ENCODE measurements at regions not wholly inside any gene's neighbourhood (a gene's known extent, or its start where the extent isn't known, plus 50 kb on each side); places are given as distances from the start of the nearest gene placed in this dataset.

DNA sequence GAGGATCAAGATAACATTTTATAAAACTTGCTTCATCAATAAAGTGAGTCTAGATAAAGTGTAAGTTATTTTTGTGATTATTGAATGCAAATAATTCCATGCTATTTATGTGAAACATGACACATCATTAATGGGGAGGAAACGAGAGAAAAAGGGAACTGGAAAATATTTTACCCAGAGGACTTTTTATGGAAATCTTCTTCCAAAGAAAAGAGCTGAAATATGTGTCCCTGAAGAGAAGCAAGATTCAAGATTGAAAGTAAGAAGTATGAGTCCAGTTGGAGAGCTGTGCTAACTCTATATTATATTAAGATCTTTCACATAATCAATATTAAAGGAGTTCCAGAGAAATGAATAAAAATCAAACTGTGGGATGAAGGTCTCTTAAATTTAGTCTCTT lies 1361.8 kb downstream of the GATA3 start:
- TF ChIP-seq YY1 (IDR thresholded peaks at IDR 0.05; ENCODE audit: insufficient read depth, insufficient read length) (no peak), SUZ12 (IDR thresholded peaks at IDR 0.05; ENCODE audit: extremely low read depth, insufficient read depth, insufficient read length) (no peak), ZNF274 (IDR thresholded peaks at IDR 0.05; ENCODE audit: low read depth, low read length) (no peak)
